Endothelial cell of umbilical vein (primary cell): ENCODE measurements at regions not wholly inside any gene's neighbourhood (a gene's known extent, or its start where the extent isn't known, plus 50 kb on each side); places are given as distances from the start of the nearest gene placed in this dataset.

Experiments used
- BruUV-seq: library from RNA; stranded (reverse); fragments of 400-500 nt; replicated peaks from 2 replicates; lab custom pipeline; 2021; lab: Mats Ljungman, UMichigan
- CTCF ChIA-PET: fragments of 300-600, 350-600 bp; sonication (Branson Sonifier 250); formaldehyde crosslinking; loops from one replicate; lab custom pipeline; 2021; ENCODE audit warnings: antibody characterized with exemption, inconsistent platforms; lab: Charles Lee
- POLR2A ChIA-PET: fragments of 300-600, 350-600 bp; sonication (Branson Sonifier 250); formaldehyde crosslinking; loops from one replicate; lab custom pipeline; 2021; ENCODE audit warnings: antibody characterized with exemption, inconsistent platforms; lab: Charles Lee
- DNase-seq: peaks from one replicate; pipeline ENCODE4 v3.0.0-alpha.2; 2011; ENCODE audit warnings: low read depth, low spot score
- FAIRE-seq: peaks from 2 replicates; lab custom pipeline; 2011; peaks lifted over from hg19 to GRCh38; lab: Jason Lieb, UNC
- H2AFZ ChIP-seq: 2 replicates; pipeline ENCODE4 v1.6.0; 2012; ENCODE audit warnings: low read depth, low read length, control low read depth, inconsistent platforms
- H3K27ac ChIP-seq: 2 replicates; pipeline ENCODE4 v1.5.1; 2011; ENCODE audit warnings: low read depth, mild to moderate bottlenecking, control low read depth, low read length, moderate library complexity; ENCODE audit not compliant: insufficient read depth
- H3K27me3 ChIP-seq, 2 experiments: 2 replicates each; pipeline versions ENCODE4 v1.6.0 to v1.6.1; 2011; ENCODE audit warnings: low read length in 2 of 2, mixed read lengths in 1 of 2; ENCODE audit not compliant: control insufficient read depth in 2 of 2, insufficient read depth in 2 of 2
- H3K36me3 ChIP-seq, 2 experiments: 2 replicates in 1 of 2; 3 replicates in 1 of 2; pipeline ENCODE4 v1.5.1; 2011; ENCODE audit warnings: low read length in 2 of 2, mild to moderate bottlenecking in 1 of 2, moderate library complexity in 1 of 2; ENCODE audit not compliant: control insufficient read depth in 2 of 2, insufficient read depth in 2 of 2; ENCODE audit errors: extremely low read depth in 1 of 2
- H3K4me1 ChIP-seq: 3 replicates; pipeline ENCODE4 v1.5.1; 2011; ENCODE audit warnings: mild to moderate bottlenecking, low read length; ENCODE audit not compliant: control insufficient read depth, insufficient read depth; ENCODE audit errors: extremely low read depth
- H3K4me2 ChIP-seq: 2 replicates; pipeline ENCODE4 v1.6.1; 2011; ENCODE audit warnings: low read length, control low read depth, mixed read lengths; ENCODE audit not compliant: insufficient read depth
- H3K4me3 ChIP-seq, 3 experiments: fragments of 200-600 bp in 1 of 3; sonication (generic), shearing (Covaris generic) in 1 of 3; replicated peaks in 1 of 3; 2 replicates each; pipeline ENCODE4 v1.5.1; 2011 to 2016; ENCODE audit warnings: control low read depth in 3 of 3, low read length in 3 of 3, mild to moderate bottlenecking in 2 of 3, inconsistent platforms in 1 of 3, low read depth in 1 of 3, moderate library complexity in 1 of 3; ENCODE audit not compliant: insufficient read depth in 1 of 3
- H3K79me2 ChIP-seq: 2 replicates; pipeline ENCODE4 v1.6.0; 2012; ENCODE audit warnings: low read length, inconsistent platforms; ENCODE audit not compliant: control insufficient read depth, insufficient read depth
- H3K9ac ChIP-seq: replicated peaks from 2 replicates; pipeline ENCODE3; 2011; ENCODE audit warnings: low read length, control low read depth; ENCODE audit not compliant: insufficient read depth; ENCODE audit errors: extremely low read depth
- H3K9me1 ChIP-seq: replicated peaks from 3 replicates; pipeline ENCODE4 v1.6.0; 2011; ENCODE audit warnings: mild to moderate bottlenecking, low read length; ENCODE audit not compliant: control insufficient read depth, insufficient read depth; ENCODE audit errors: extremely low read depth
- H3K9me3 ChIP-seq: replicated peaks from 2 replicates; pipeline ENCODE4 v1.5.1; 2012; ENCODE audit warnings: low read length, inconsistent platforms; ENCODE audit not compliant: control insufficient read depth, insufficient read depth
- H4K20me1 ChIP-seq: replicated peaks from 2 replicates; pipeline ENCODE3; 2011; ENCODE audit warnings: mild to moderate bottlenecking, low read length; ENCODE audit not compliant: control insufficient read depth, insufficient read depth; ENCODE audit errors: extremely low read depth
- CTCF ChIP-seq, 2 donors: IDR thresholded peaks; 1 replicate in 1 of 2; 2 replicates in 1 of 2; pipeline ENCODE4 v1.5.1; 2011; ENCODE audit warnings: low read length in 2 of 2, mild to moderate bottlenecking in 2 of 2, moderate library complexity in 2 of 2, control low read depth in 1 of 2, inconsistent platforms in 1 of 2, low read depth in 1 of 2; ENCODE audit not compliant: insufficient read depth in 1 of 2; ENCODE audit errors: extremely low read depth in 1 of 2
- EZH2 ChIP-seq: IDR thresholded peaks from 2 replicates; pipeline ENCODE4 v1.6.1; 2012; ENCODE audit warnings: borderline replicate concordance, low read depth, mild to moderate bottlenecking, moderate library complexity, low read length, inconsistent platforms; ENCODE audit not compliant: severe bottlenecking
- FOS ChIP-seq: IDR thresholded peaks from 2 replicates; pipeline ENCODE4 v1.6.1; 2011; ENCODE audit warnings: mild to moderate bottlenecking, low read length, moderate library complexity, borderline replicate concordance; ENCODE audit not compliant: insufficient read depth
- GATA2 ChIP-seq: IDR thresholded peaks from 2 replicates; pipeline ENCODE4 v1.7.0; 2011; ENCODE audit warnings: low read depth, mild to moderate bottlenecking, moderate library complexity, mixed read lengths, low read length; ENCODE audit not compliant: insufficient read length, insufficient read depth
- JUN ChIP-seq: IDR thresholded peaks from 2 replicates; pipeline ENCODE4 v1.6.1; 2011; ENCODE audit warnings: borderline replicate concordance, low read depth; ENCODE audit not compliant: insufficient read length, insufficient read depth
- MAX ChIP-seq: IDR thresholded peaks from 2 replicates; pipeline ENCODE4 v1.6.1; 2011; ENCODE audit not compliant: insufficient read depth, insufficient read length
- MYC ChIP-seq: IDR thresholded peaks from one replicate; pipeline ENCODE4 v1.6.1; 2011; ENCODE audit warnings: mild to moderate bottlenecking, low read depth, low read length
- POLR2A ChIP-seq: IDR thresholded peaks from 2 replicates; pipeline ENCODE4 v1.6.1; 2012; ENCODE audit warnings: low read depth, mild to moderate bottlenecking, control low read depth, low read length
- POLR2AphosphoS5 ChIP-seq: IDR thresholded peaks from 2 replicates; pipeline ENCODE4 v1.6.1; 2012; ENCODE audit warnings: low read depth, mild to moderate bottlenecking, control low read depth, low read length, moderate library complexity; ENCODE audit not compliant: insufficient read depth
- dilution Hi-C: fragments of 300-500 bp; cut with MboI; formaldehyde crosslinking; loops from one replicate; pipeline ENCODE4 v1.15.0; 2019; ENCODE audit warnings: low sequenced_read_pairs; ENCODE audit not compliant: extremely low pct_ligation_motif_present
- intact Hi-C: fragments of 100-400 bp; cut with micrococcal nuclease; formaldehyde crosslinking; loops from one replicate; pipeline ENCODE4 v1.10.0; 2022

- no peak overlapping the region for H3K9ac ChIP-seq
- DNase-seq (no peak), FAIRE-seq (no peak)
- no peak overlapping the region for H3K4me2 ChIP-seq
- no peak for TF ChIP-seq POLR2AphosphoS5
- no peak for TF ChIP-seq JUN
- no peak for TF ChIP-seq GATA2
- no peak for TF ChIP-seq MYC
- TF ChIP-seq POLR2A: no peak
- TF ChIP-seq EZH2: no peak
- no peak for TF ChIP-seq MAX
- TF ChIP-seq CTCF (IDR thresholded peaks at IDR 0.05; ENCODE audit: extremely low read depth in 1 of 2, insufficient read depth in 1 of 2, low read depth in 1 of 2, low read length in 2 of 2): no peak
- no peak for TF ChIP-seq FOS
- no peaks in the 10 kb centered on the region for H3K79me2 ChIP-seq
- no peaks in the 10 kb centered on the region for H3K4me1 ChIP-seq
- no peak overlapping the region for H2AFZ ChIP-seq
- POLR2A ChIA-PET: no interaction called here
- no peaks in the 10 kb centered on the region for H4K20me1 ChIP-seq
- H3K9me1 ChIP-seq: no peaks in the 10 kb centered on the region
- H3K36me3 ChIP-seq: no peaks in the 10 kb centered on the region
- no peak overlapping the region for H3K27ac ChIP-seq
- CTCF ChIA-PET: no interaction called here
- H3K9me3 ChIP-seq: no peaks in the 10 kb centered on the region
- H3K27me3 ChIP-seq: no peaks in the 10 kb centered on the region
- dilution Hi-C loops (no loop called here), intact Hi-C loops (no loop called here)
- no TSS peak for BruUV-seq
- no peak overlapping the region for H3K4me3 ChIP-seq
These were observed 270.9 kb upstream of the GRIA3 start for GRCh38 chrX:122913134-122913533.
